ENCODE measurements at regions not wholly inside any gene's neighbourhood (a gene's known extent, or its start where the extent isn't known, plus 50 kb on each side); places are given as distances from the start of the nearest gene placed in this dataset.
A peak's percentile ranks its signal among the peaks of the same experiment; 100 is the strongest.

DNA sequence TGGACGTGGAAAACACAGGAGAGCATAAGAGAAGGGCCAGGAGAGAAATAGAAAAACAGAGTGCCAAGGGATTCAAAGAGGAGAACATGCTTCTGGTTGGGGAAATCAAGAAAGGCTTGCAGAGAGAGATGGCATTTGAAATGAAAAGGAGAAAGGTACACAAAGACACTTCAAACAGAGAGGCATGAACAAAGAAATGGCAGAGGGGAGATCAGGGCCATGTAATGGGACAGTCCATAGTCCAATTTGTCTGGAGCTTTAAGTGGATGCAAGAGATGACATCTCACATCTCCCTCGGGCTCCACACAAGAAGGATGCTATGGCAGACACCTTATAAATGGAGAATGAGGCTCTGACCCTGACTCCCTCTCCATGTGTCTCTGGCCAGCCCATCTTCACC lies 331.1 kb downstream of the MLLT3 start:
- DNase-seq (ENCODE audit: low read depth in 3 of 3, low spot score in 2 of 3), result no peak

DNA sequence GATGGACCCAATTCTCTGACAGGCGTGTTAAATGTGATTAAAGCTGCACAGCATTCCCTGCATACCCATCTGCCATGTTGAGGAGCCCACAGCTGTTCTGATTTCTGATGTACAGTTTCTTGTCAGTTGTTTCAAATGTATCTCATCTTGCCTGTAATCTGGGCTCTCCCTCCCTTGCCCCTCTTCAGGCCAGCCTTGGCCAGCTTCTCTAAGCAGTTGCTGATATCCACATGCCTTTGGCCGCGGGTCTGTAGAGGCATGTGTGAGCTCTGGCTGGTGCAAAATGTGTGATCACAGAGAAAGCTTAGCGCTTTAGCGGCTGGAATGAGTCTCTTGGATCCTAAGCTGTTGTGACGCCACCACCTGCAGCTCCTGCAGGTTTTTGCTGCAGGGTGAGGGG lies 332.0 kb downstream of the MLLT3 start:
- no peak for DNase-seq (ENCODE audit: low read depth in 3 of 3, low spot score in 2 of 3)

DNA sequence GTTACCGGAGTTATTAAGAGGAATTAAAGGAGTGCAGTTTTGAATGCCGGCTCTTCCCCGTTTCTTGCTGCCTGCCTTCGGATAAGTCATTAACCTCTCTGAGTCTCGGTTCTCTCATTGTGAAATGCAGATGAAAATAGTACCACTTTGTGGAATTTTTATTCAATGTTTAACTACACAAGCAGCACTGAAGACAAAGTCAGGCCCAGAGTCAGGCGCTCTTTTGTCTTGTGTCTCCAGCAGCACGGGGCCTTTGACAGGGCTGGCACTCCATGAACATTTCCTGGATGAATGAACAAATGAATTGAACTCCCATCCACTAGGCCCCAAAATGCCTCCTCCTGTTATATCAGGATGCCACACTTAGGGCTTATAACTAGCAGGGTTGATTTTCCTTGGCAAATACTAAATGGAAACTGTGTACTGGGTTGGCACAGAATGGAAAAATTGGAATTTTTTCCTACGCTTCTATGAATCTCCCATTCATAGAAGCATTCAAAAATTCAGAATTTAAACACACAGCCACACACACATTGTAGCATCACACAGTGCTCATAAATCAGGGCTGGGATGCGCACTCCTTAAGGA lies 332.8 kb downstream of the MLLT3 start:
- no peak for DNase-seq (ENCODE audit: low read depth in 3 of 3, low spot score in 2 of 3)

DNA sequence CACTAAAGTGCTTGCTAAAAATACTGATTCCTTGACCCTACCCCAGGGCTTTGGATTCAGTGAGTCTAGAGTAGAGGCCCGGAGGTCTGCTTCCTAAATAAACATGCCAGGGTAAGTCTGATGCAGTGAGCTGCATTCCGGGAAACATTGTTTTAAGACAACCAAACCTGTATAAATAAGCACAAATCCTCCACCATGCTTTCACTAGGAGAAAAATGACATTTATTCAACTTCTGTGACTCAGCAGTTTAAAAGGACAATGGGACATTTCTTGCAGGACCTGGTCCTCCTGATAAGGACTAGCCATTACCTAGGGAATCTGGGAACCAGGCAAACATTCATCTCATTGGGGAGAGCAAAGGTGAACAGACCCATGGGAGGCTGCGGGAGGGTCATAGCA lies 335.3 kb downstream of the MLLT3 start:
- no peak for DNase-seq (ENCODE audit: low read depth in 3 of 3, low spot score in 2 of 3)

DNA sequence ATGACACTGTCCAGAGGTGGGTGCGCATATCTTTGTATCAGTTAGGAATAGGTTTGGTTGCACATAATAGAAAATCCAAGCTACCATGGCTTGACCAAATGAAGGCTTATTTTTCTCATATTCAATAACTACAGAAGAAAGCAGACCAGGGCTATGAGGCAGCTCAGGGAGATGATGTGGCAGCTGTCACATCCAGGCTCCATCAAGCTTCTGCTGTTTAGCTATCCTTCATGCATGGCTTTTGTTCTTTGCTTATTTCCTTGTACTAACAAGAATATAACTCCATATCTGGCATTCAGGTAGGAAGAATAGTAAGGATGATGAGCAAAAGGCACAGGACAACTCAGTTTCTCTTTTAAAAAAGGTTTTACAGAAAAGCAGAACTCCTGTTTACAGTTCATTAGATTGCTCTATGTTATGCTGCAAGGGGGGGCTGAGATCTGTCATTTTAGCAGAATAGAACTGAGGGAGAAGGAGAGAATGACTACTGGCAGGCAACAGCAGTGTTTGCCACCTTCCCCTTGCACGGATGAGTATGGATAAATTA lies 336.1 kb downstream of the MLLT3 start:
- DNase-seq (ENCODE audit: low read depth in 3 of 3, low spot score in 2 of 3), result no peak

DNA sequence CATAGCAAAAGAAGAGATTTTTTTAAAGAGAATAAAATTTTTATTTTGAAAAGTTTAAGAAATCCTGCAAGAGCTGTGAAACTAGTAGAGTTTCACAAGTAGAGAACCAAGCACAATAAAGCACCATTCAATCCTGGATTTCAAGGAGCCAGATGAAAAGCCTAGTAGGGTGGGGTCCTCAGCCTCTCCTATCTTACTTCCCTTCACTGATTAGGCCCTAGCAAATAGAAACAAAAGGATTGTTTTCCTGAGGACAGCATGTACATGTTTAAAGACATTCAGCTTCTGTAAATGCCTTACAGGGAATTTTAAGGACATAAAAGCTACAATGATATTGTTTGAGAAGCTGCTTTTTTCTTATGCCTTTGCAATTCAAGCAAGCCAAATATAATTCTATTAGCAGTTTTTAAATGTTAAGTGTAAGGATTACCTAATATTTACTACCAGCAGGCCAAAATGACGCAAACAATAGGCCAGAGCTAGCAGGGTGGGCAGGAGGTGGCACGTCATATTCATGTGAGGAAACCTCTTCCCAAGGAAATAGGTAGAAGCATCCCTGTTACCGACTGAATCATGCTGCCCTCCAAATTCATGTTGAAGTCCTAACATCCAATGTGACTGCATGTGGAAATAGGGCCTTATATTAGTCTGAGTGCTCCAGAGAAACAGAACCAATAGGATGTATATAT lies 337.6 kb downstream of the MLLT3 start:
- DNase-seq (ENCODE audit: low read depth in 3 of 3, low spot score in 2 of 3), result no peak

DNA sequence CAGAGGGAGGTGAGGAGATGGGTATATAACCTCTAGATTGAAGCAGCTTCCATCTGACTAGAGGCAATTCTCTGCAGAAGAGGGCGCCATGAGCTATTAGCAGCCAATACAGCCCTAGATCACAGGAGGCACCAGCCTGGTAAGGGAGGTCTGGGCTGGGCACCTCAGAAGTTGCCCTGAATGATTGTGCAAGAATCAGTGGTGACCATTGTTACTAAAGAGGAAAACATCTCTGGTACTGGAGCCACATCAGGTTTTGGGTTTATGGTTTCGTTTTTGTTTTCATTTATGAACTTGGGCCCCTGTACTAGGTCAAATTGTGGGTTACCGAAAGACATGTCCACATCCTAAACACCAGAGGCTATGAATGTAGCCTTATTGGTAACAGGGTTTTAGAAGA lies 342.0 kb downstream of the MLLT3 start:
- DNase-seq (ENCODE audit: low read depth in 3 of 3, low spot score in 2 of 3), result no peak

DNA sequence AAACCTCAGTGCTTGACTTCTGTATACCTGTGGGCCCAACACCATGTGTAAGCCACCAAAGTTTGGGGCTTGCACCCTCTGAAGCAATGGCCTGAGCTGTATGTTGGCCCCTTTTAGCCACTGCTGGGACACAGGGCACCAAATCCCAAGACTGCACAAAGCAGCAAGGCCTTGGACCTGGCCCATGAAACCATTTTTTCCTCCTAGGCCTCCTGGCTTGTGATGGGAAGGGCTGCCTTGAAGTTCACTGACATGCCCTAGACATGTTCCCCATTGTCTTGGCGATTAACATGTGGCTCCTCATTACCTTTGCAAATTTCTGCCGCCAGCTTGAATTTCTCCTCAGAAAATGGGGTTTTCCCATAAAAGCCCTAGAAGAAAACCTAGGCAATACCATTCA lies 345.5 kb downstream of the MLLT3 start:
- DNase-seq (ENCODE audit: low read depth in 3 of 3, low spot score in 2 of 3), result no peak

DNA sequence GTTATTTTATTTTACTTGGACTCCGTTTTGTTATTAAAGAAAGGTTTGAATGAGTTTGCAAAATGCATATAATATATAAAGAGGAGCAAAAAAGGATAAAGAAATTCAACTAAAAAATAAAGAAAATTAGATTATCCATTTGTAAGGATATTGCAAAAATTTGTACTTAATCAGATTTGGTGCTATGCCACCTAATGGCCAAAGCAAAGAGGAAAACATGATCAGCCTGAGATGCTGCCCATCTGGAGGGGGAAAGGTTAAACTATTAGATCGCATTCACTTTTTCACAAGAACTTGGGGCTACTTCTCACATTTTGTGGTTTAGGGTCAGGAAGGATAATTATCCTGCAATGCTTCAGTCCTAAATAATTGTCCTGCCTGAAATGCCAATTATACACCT lies 350.6 kb downstream of the MLLT3 start:
- no peak for DNase-seq (ENCODE audit: low read depth in 3 of 3, low spot score in 2 of 3)

DNA sequence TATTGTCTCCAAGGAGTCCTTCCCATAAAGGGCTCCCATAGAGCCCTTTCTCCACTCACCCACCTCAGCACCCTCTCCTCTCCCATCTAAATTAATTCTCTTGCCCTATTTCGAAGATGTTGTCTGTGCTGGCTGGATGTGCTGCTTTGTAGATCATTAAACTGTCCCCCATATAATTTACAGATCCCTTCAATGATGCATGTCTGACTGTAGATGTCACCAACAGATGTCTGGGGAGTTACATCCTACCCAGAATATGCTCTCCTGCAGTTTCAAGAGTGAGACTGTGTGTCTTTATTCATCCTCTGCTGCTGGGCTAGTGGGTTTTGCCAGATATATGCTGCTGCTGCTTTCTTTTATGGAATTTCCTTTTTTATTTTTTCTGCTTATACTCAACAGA lies 351.2 kb downstream of the MLLT3 start:
- DNase-seq (ENCODE audit: low read depth in 3 of 3, low spot score in 2 of 3), result peak; percentile 52 to 60 (median 54)

DNA sequence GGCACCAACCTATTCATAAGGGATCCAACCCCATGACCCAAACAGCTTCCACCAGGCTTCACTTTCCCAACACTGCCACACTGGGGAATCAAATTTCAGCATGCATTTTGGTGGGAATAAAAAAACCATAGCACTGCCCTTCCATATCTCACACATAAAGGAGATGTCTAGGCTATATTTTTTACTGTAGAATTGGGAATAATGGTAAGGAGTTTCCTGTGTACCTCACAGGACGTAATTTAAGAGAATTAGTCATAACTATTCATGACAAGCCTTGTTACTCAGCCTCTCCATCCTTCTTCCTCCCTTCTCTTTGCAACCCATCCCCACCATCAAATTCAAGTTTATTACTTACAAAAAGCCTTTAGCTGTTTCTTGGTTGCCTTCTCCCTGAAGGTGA lies 352.1 kb downstream of the MLLT3 start:
- DNase-seq (ENCODE audit: low read depth in 3 of 3, low spot score in 2 of 3), result no peak

DNA sequence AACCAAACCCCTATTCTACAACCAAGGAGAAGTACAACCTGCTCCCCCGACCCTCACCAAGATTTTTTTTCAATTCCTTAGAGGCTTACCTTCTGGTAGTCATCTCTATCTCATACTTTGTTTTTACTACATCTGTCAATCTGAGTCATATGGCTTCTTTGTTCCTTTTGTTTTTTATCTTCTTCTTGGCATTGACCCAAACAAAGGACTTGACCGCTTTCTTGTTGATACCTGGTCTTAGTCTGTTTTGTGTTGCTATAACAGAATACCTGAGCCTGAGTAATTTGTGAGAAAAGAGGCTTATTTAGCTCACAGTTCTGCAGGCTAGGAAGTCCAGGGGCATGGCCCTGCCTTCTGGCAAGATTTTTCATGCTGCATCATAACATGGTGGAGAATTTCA lies 352.7 kb downstream of the MLLT3 start:
- no peak for DNase-seq (ENCODE audit: low read depth in 3 of 3, low spot score in 2 of 3)

DNA sequence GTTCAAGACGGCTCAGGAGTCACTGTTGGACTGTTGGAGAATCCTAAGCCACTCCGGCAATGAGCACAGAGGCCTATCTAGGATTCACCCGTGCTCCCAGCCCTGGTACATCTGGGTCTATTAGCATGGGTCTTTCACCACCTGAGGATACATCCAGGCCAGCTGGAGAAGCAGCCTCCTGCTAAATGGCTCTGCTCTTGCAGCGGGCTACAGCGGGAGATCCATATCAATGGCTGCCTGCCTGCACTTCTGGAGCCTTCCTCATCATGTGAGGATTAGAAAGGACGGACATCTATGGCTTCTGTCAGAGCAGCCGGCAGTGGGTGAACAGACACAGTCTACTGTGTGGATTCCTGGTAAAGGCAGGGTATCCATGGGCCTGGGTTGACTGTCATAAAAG lies 357.4 kb downstream of the MLLT3 start:
- DNase-seq (ENCODE audit: low read depth in 3 of 3, low spot score in 2 of 3), result no peak

DNA sequence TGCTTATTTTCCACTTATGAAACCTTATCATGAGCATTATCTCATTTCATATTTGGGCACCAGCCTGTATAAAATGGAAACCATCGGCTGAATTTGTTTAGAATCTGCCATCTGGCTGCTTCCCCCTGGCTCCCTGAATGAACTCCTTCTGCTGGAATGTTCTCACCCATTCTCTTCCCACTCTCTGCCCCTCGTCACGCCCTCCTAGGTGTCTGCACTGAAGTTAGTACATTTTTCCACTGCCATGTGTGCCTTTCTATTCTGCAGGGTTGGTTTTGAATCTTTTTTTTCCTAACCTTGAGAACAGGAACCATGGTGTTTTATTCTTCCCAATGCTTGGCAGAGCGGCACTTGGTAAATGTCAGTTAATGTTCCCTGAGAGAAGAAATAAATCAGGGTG lies 359.7 kb downstream of the MLLT3 start:
- DNase-seq (ENCODE audit: low read depth in 3 of 3, low spot score in 2 of 3), result no peak

DNA sequence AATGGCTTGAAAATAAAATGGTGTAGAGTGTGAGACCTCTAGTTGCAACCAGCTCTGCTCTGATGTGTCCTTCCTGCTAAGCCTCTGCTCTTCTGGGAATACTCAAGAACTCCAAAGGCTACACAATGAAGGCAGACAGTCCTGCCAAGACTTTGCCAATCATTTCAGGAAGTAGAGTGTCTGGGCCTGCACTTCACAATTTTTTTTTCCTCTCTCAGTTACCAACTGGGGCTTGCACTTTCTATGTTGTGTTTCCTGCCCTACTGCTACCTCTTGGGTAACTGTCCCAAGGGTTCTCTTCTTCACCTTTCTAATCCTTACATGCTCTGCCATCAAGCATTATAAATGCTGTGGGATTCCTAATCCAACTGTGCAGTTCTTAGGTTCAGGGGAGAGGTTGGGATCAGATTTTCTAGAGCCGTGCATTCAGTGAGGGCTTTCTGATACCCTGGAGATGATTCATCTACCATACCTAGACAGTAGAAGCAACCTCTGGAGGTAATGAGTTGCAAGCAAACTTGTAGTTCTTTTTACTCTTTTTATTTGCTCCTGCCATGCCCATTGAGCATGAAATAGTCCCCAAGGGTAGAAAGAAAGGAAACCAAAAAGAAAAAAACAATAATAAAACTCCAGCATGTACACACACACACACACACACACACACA lies 365.9 kb downstream of the MLLT3 start:
- DNase-seq (ENCODE audit: low read depth in 3 of 3, low spot score in 2 of 3), result no peak

DNA sequence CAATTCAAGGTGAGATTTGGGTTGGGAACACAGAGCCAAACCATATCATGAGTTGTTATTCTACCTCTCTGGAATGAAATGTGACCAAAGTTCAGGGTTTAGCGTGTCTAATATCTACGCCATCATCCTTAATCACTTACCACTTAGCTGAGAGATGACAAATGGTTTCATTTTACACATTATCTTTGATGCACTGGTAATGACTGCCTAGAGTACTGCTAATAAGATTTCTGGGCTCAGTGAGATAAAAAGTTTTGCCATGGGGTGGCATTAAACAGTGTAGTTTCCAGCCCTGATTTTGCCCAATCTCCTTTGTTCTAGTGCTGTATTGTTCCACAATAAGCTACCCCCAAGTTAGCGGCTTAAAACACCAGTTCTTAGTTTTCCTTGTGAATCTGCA lies 367.2 kb downstream of the MLLT3 start:
- no peak for DNase-seq (ENCODE audit: low read depth in 3 of 3, low spot score in 2 of 3)

DNA sequence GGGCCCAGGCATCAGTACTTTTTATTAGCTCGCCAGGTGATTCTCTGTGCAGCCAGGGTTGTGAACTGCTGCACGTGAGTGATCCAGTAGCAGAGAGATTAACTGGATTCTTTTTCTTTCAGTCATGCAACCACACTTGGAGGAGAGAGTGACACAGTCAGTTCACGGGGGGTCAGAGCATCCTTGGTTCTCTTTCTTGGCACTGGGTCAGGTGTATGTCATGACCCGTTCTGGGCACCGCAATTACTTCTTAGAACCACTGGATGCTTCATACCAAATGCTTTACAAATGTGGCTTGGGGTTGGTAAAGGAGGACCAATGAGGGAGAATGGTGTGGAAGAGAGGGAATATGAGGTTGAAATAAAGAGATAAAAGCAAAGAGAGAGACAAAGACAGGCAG lies 368.7 kb downstream of the MLLT3 start:
- DNase-seq (ENCODE audit: low read depth in 3 of 3, low spot score in 2 of 3), result no peak

DNA sequence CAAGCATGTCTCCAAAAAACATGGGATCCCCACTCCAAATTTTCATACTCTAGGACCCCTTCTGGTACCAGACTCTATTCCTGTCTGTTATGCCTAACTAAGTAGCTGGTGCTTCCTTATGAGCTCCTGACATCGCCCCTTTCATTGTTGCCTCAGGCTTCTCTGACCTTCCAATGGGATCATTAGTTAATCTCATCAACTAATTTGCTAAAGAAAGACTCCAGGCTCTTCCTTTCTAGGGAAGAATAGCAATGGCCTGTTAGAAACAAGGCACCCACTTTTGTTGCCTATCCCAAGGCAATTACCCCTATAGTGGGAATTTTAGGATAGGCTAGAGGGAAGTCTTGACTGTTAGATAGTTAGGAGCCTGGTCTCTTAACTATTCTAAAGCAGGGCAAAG lies 369.5 kb downstream of the MLLT3 start:
- DNase-seq (ENCODE audit: low read depth in 3 of 3, low spot score in 2 of 3), result no peak

DNA sequence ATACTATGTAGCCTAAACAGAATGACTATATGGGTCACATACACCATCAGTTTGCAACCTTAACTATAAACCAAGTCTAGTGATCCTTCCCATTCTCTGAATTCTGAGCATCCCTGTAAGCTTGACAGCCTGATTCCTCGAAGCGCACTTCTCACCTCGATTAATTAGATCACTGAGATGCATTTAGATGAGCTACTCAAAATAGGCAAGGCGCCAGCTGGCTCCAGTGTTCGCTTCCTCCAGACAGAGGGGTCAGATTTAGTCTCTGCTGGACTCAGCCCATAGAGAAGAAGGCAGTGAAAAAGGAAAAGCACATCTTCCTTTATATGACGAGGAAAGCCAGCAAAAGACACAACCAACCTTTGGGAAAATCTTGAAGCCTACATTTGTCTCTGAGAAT lies 371.5 kb downstream of the MLLT3 start:
- no peak for DNase-seq (ENCODE audit: low read depth in 3 of 3, low spot score in 2 of 3)

DNA sequence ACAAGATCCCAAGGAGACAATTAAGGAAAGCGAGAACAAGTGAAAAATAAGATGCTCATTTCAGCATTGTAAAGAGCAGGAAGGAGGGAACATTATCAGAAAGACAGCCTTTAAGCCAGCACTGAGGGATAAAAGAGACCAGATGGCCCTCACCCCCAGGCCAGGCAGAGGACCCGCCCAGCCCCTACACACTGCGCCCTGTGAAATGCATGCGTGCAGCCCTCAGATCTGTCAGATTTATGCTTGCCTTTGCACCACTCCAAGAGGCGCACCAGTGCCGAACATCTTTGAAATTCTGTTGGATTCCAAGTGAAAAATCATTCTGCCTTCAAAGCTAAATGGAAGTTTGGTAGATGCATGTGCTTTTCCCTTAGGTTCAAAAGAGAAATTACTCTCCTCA lies 378.0 kb downstream of the MLLT3 start:
- DNase-seq (ENCODE audit: low read depth in 3 of 3, low spot score in 2 of 3), result no peak

DNA sequence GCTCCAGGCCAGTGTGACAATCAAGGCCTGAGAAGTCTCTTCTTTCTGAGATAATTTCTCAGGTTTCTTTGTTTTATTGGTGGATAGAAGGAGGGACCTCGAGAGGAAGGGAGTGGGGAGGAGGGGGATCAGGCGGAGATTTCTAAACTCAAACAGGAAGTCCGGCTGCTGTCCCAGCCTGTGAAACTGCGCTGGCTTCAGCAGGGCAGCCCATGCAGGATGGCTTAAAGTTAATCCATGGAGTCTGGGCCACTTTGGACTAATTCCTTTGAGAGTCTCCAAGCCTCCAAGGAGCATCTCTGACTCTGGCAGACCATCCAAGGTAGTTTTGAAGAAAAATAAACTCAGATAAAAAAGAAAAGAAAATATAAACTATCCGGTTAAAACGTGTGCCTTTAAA lies 378.5 kb downstream of the MLLT3 start:
- no peak for DNase-seq (ENCODE audit: low read depth in 3 of 3, low spot score in 2 of 3)

DNA sequence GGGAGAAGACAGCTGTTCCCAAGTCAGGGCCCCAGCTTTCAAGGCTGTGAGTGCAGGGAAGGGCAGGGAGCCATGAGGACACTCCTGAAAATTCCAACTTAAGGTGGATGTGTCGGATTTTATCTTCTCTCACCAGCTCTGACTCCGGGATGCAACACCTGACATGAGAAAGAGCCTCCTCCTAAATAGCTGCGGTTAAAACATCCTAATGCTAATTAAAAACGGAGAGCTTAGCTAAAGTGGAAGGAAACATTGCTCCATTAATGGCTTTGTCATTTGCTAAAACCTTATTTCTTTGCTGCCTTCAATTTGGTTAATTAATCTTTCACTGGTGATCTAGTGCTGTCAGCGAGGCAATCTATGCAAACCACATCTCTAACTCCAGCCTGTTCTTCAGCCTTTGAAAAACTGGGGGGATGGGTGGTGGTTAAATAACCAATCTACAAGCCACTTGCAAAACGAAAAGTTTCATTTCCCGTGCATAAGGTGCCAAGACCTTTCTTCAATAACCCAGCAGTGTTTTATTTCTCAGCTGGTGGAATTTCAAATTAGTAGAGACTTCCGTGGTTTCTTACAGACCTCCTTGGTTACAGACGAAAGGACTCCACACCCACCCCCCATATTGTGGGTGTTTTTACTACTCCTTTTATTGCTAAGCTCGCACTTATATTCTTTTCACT lies 379.6 kb downstream of the MLLT3 start:
- DNase-seq (ENCODE audit: low read depth in 3 of 3, low spot score in 2 of 3), result no peak

All from right renal cortex interstitium (tissue), 3 donors.